22Rv1 (cell line): ENCODE measurements at regions not wholly inside any gene's neighbourhood (a gene's known extent, or its start where the extent isn't known, plus 50 kb on each side); places are given as distances from the start of the nearest gene placed in this dataset.

ENCODE experiments used
- ZFX ChIP-seq: fragments of 450-650 bp; IDR thresholded peaks from 2 replicates; pipeline ENCODE4 v1.6.1; 2017; ENCODE audit warnings: antibody characterized with exemption, borderline replicate concordance
- TF ChIP-seq, protein P1 (sequence below): fragments of 450-650 bp; IDR thresholded peaks from 2 replicates; pipeline ENCODE4 v1.5.1; 2017; ENCODE audit warnings: mild to moderate bottlenecking

DNA sequence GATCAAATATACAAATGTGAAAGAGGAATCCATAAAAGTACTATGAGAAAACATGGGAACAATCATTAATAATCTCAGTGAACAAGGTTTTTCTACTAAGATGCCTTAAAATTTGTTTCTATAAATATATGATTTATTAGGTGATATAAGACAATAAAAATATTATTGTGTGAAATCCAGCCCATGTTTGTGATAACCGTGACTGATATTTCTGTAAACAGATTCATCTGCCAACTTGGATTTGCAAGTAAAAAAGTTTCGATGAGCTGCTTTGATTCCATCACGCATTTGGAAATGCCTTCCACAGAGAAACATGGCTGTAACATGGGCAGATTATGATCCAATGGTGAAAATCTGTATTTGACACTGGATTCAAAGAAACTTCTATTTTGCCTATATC, 157.8 kb downstream of the NXPE2 start:
- TF ChIP-seq, protein P1, sequence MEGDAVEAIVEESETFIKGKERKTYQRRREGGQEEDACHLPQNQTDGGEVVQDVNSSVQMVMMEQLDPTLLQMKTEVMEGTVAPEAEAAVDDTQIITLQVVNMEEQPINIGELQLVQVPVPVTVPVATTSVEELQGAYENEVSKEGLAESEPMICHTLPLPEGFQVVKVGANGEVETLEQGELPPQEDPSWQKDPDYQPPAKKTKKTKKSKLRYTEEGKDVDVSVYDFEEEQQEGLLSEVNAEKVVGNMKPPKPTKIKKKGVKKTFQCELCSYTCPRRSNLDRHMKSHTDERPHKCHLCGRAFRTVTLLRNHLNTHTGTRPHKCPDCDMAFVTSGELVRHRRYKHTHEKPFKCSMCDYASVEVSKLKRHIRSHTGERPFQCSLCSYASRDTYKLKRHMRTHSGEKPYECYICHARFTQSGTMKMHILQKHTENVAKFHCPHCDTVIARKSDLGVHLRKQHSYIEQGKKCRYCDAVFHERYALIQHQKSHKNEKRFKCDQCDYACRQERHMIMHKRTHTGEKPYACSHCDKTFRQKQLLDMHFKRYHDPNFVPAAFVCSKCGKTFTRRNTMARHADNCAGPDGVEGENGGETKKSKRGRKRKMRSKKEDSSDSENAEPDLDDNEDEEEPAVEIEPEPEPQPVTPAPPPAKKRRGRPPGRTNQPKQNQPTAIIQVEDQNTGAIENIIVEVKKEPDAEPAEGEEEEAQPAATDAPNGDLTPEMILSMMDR, result no peak
- no peak for TF ChIP-seq ZFX
